AG10803 (cell line): ENCODE measurements at regions not wholly inside any gene's neighbourhood (a gene's known extent, or its start where the extent isn't known, plus 50 kb on each side); places are given as distances from the start of the nearest gene placed in this dataset.

ENCODE experiments used
- DNase-seq: peaks from one replicate; pipeline ENCODE4 v3.0.0; 2010; ENCODE audit warnings: low read depth
- H3K4me3 ChIP-seq: 2 replicates; pipeline ENCODE4 v1.5.1; 2011; ENCODE audit warnings: mild to moderate bottlenecking, low read length, control low read depth
- TF ChIP-seq, protein P1 (sequence below): conservative IDR thresholded peaks from 2 replicates; pipeline ENCODE4 v1.5.1; 2011; ENCODE audit warnings: mild to moderate bottlenecking, low read length, control low read depth, inconsistent platforms

DNA sequence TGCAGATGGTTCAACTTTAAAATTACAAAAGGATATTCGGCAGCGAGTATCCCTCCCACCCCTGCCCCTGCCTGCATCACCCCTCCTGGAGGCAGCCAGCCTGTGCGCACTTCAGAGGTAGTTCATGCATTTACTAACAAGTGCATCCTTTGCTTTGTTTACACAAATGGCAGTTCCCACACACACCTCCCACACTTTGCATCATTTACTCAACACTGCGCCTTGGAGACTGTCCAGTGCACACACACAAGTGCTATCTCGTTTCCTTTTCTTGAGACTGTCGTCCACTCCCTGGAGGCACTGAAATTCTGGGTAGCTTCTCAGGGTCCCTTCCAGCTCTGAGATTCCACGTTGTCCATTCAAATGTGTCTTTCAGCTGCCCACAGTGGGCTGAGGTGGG, 53.1 kb upstream of the VSX1 start:
- H3K4me3 ChIP-seq, result no peak overlapping the region
- TF ChIP-seq, protein P1, sequence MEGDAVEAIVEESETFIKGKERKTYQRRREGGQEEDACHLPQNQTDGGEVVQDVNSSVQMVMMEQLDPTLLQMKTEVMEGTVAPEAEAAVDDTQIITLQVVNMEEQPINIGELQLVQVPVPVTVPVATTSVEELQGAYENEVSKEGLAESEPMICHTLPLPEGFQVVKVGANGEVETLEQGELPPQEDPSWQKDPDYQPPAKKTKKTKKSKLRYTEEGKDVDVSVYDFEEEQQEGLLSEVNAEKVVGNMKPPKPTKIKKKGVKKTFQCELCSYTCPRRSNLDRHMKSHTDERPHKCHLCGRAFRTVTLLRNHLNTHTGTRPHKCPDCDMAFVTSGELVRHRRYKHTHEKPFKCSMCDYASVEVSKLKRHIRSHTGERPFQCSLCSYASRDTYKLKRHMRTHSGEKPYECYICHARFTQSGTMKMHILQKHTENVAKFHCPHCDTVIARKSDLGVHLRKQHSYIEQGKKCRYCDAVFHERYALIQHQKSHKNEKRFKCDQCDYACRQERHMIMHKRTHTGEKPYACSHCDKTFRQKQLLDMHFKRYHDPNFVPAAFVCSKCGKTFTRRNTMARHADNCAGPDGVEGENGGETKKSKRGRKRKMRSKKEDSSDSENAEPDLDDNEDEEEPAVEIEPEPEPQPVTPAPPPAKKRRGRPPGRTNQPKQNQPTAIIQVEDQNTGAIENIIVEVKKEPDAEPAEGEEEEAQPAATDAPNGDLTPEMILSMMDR, result no peak
- no peak for DNase-seq

DNA sequence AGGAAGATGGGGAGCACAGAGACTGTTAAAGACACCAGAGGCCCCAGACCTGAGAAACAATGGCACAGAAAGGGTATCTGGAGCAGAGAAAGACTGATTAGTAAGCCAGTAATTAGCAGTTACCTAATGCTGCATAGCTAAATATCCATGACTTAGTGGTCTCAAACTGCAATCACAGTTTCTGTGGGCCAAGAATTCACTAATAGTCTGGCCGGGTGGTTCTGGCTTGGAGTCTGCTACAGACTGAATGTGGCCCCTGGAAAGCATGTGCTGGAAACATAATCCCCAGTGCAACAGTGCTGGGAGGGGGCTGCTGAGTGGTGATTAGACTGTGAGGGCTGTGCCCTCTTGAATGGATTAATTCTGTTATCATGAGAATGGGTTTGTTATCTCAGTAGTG, 54.1 kb upstream of the VSX1 start:
- TF ChIP-seq, protein P1, result no peak
- H3K4me3 ChIP-seq, result no peak overlapping the region
- DNase-seq, result no peak

- peak; percentile 95 for DNase-seq
- no peak overlapping the region for H3K4me3 ChIP-seq
- TF ChIP-seq, protein P1, result no peak
These were observed 55.0 kb upstream of the VSX1 start for GRCh38 chr20:25136643-25137559.

GRCh38 chr20:25139029-25139705, 56.3 kb upstream of the ENTPD6 start:
- DNase-seq, result no peak
- TF ChIP-seq, protein P1, result no peak
- H3K4me3 ChIP-seq, result no peak overlapping the region

DNA sequence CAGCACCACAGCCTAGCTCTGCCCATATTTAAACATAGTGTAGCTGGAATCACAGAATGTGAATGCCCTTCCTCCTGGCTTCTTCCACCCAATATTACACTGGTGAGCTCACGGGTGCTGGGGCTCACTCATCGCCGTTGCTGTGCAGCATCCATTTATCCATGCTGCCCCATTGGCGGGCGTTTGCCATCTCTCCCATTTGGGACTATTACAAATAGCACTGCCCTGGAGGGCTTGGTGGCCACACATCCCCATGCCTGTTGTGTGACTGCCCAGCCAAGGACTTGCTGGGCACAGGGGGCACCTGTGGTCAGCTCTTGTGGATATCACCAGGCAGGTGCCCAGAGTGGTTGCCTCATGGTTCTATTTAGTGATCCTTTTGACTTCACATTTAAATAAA, 54.5 kb upstream of the ENTPD6 start:
- no peak overlapping the region for H3K4me3 ChIP-seq
- TF ChIP-seq, protein P1, result no peak
- no peak for DNase-seq

GRCh38 chr20:25142435-25142834, 53.1 kb upstream of the ENTPD6 start:
- TF ChIP-seq, protein P1, result no peak
- DNase-seq, result no peak
- H3K4me3 ChIP-seq, result no peak overlapping the region
